Endothelial cell of umbilical vein (primary cell): ENCODE measurements at regions not wholly inside any gene's neighbourhood (a gene's known extent, or its start where the extent isn't known, plus 50 kb on each side); places are given as distances from the start of the nearest gene placed in this dataset.

Source experiments
- BruUV-seq: library from RNA; stranded (reverse); fragments of 400-500 nt; replicated peaks from 2 replicates; lab custom pipeline; 2021; lab: Mats Ljungman, UMichigan
- CTCF ChIA-PET: fragments of 300-600, 350-600 bp; sonication (Branson Sonifier 250); formaldehyde crosslinking; loops from one replicate; lab custom pipeline; 2021; ENCODE audit warnings: antibody characterized with exemption, inconsistent platforms; lab: Charles Lee
- POLR2A ChIA-PET: fragments of 300-600, 350-600 bp; sonication (Branson Sonifier 250); formaldehyde crosslinking; loops from one replicate; lab custom pipeline; 2021; ENCODE audit warnings: antibody characterized with exemption, inconsistent platforms; lab: Charles Lee
- DNase-seq: peaks from one replicate; pipeline ENCODE4 v3.0.0-alpha.2; 2011; ENCODE audit warnings: low read depth, low spot score
- FAIRE-seq: peaks from 2 replicates; lab custom pipeline; 2011; peaks lifted over from hg19 to GRCh38; lab: Jason Lieb, UNC
- H2AFZ ChIP-seq: 2 replicates; pipeline ENCODE4 v1.6.0; 2012; ENCODE audit warnings: low read depth, low read length, control low read depth, inconsistent platforms
- H3K27ac ChIP-seq: 2 replicates; pipeline ENCODE4 v1.5.1; 2011; ENCODE audit warnings: low read depth, mild to moderate bottlenecking, control low read depth, low read length, moderate library complexity; ENCODE audit not compliant: insufficient read depth
- H3K27me3 ChIP-seq, 2 experiments: 2 replicates each; pipeline versions ENCODE4 v1.6.0 to v1.6.1; 2011; ENCODE audit warnings: low read length in 2 of 2, mixed read lengths in 1 of 2; ENCODE audit not compliant: control insufficient read depth in 2 of 2, insufficient read depth in 2 of 2
- H3K36me3 ChIP-seq, 2 experiments: 2 replicates in 1 of 2; 3 replicates in 1 of 2; pipeline ENCODE4 v1.5.1; 2011; ENCODE audit warnings: low read length in 2 of 2, mild to moderate bottlenecking in 1 of 2, moderate library complexity in 1 of 2; ENCODE audit not compliant: control insufficient read depth in 2 of 2, insufficient read depth in 2 of 2; ENCODE audit errors: extremely low read depth in 1 of 2
- H3K4me1 ChIP-seq: 3 replicates; pipeline ENCODE4 v1.5.1; 2011; ENCODE audit warnings: mild to moderate bottlenecking, low read length; ENCODE audit not compliant: control insufficient read depth, insufficient read depth; ENCODE audit errors: extremely low read depth
- H3K4me2 ChIP-seq: 2 replicates; pipeline ENCODE4 v1.6.1; 2011; ENCODE audit warnings: low read length, control low read depth, mixed read lengths; ENCODE audit not compliant: insufficient read depth
- H3K4me3 ChIP-seq, 3 experiments: fragments of 200-600 bp in 1 of 3; sonication (generic), shearing (Covaris generic) in 1 of 3; replicated peaks in 1 of 3; 2 replicates each; pipeline ENCODE4 v1.5.1; 2011 to 2016; ENCODE audit warnings: control low read depth in 3 of 3, low read length in 3 of 3, mild to moderate bottlenecking in 2 of 3, inconsistent platforms in 1 of 3, low read depth in 1 of 3, moderate library complexity in 1 of 3; ENCODE audit not compliant: insufficient read depth in 1 of 3
- H3K79me2 ChIP-seq: 2 replicates; pipeline ENCODE4 v1.6.0; 2012; ENCODE audit warnings: low read length, inconsistent platforms; ENCODE audit not compliant: control insufficient read depth, insufficient read depth
- H3K9ac ChIP-seq: replicated peaks from 2 replicates; pipeline ENCODE3; 2011; ENCODE audit warnings: low read length, control low read depth; ENCODE audit not compliant: insufficient read depth; ENCODE audit errors: extremely low read depth
- H3K9me1 ChIP-seq: replicated peaks from 3 replicates; pipeline ENCODE4 v1.6.0; 2011; ENCODE audit warnings: mild to moderate bottlenecking, low read length; ENCODE audit not compliant: control insufficient read depth, insufficient read depth; ENCODE audit errors: extremely low read depth
- H3K9me3 ChIP-seq: replicated peaks from 2 replicates; pipeline ENCODE4 v1.5.1; 2012; ENCODE audit warnings: low read length, inconsistent platforms; ENCODE audit not compliant: control insufficient read depth, insufficient read depth
- H4K20me1 ChIP-seq: replicated peaks from 2 replicates; pipeline ENCODE3; 2011; ENCODE audit warnings: mild to moderate bottlenecking, low read length; ENCODE audit not compliant: control insufficient read depth, insufficient read depth; ENCODE audit errors: extremely low read depth
- CTCF ChIP-seq, 2 donors: IDR thresholded peaks; 1 replicate in 1 of 2; 2 replicates in 1 of 2; pipeline ENCODE4 v1.5.1; 2011; ENCODE audit warnings: low read length in 2 of 2, mild to moderate bottlenecking in 2 of 2, moderate library complexity in 2 of 2, control low read depth in 1 of 2, inconsistent platforms in 1 of 2, low read depth in 1 of 2; ENCODE audit not compliant: insufficient read depth in 1 of 2; ENCODE audit errors: extremely low read depth in 1 of 2
- EZH2 ChIP-seq: IDR thresholded peaks from 2 replicates; pipeline ENCODE4 v1.6.1; 2012; ENCODE audit warnings: borderline replicate concordance, low read depth, mild to moderate bottlenecking, moderate library complexity, low read length, inconsistent platforms; ENCODE audit not compliant: severe bottlenecking
- FOS ChIP-seq: IDR thresholded peaks from 2 replicates; pipeline ENCODE4 v1.6.1; 2011; ENCODE audit warnings: mild to moderate bottlenecking, low read length, moderate library complexity, borderline replicate concordance; ENCODE audit not compliant: insufficient read depth
- GATA2 ChIP-seq: IDR thresholded peaks from 2 replicates; pipeline ENCODE4 v1.7.0; 2011; ENCODE audit warnings: low read depth, mild to moderate bottlenecking, moderate library complexity, mixed read lengths, low read length; ENCODE audit not compliant: insufficient read length, insufficient read depth
- JUN ChIP-seq: IDR thresholded peaks from 2 replicates; pipeline ENCODE4 v1.6.1; 2011; ENCODE audit warnings: borderline replicate concordance, low read depth; ENCODE audit not compliant: insufficient read length, insufficient read depth
- MAX ChIP-seq: IDR thresholded peaks from 2 replicates; pipeline ENCODE4 v1.6.1; 2011; ENCODE audit not compliant: insufficient read depth, insufficient read length
- MYC ChIP-seq: IDR thresholded peaks from one replicate; pipeline ENCODE4 v1.6.1; 2011; ENCODE audit warnings: mild to moderate bottlenecking, low read depth, low read length
- POLR2A ChIP-seq: IDR thresholded peaks from 2 replicates; pipeline ENCODE4 v1.6.1; 2012; ENCODE audit warnings: low read depth, mild to moderate bottlenecking, control low read depth, low read length
- POLR2AphosphoS5 ChIP-seq: IDR thresholded peaks from 2 replicates; pipeline ENCODE4 v1.6.1; 2012; ENCODE audit warnings: low read depth, mild to moderate bottlenecking, control low read depth, low read length, moderate library complexity; ENCODE audit not compliant: insufficient read depth
- dilution Hi-C: fragments of 300-500 bp; cut with MboI; formaldehyde crosslinking; loops from one replicate; pipeline ENCODE4 v1.15.0; 2019; ENCODE audit warnings: low sequenced_read_pairs; ENCODE audit not compliant: extremely low pct_ligation_motif_present
- intact Hi-C: fragments of 100-400 bp; cut with micrococcal nuclease; formaldehyde crosslinking; loops from one replicate; pipeline ENCODE4 v1.10.0; 2022

GRCh38 chr9:36485647-36486328, 85.7 kb upstream of the RNF38 start:
- H3K9me3 ChIP-seq, result no peaks in the 10 kb centered on the region
- DNase-seq (peak; percentile 36), FAIRE-seq (no peak)
- peak overlapping the region; percentile 84 for H2AFZ ChIP-seq
- peak overlapping the region; percentile 86 for H3K9ac ChIP-seq
- no peaks in the 10 kb centered on the region for H3K9me1 ChIP-seq
- H3K27ac ChIP-seq, result peak overlapping the region; percentile 69
- peak overlapping the region; percentile 89 to 98 (median 92) for H3K4me3 ChIP-seq
- ChIA-PET CTCF (interaction anchor here (1.0 to 5.4 kb wide), 7 partner anchors 14 to 78 kb away, joined by 3 to 29 read pairs (median 6); no protein-coding TSS in a partner anchor), POLR2A (no interaction called here)
- no peaks in the 10 kb centered on the region for H3K27me3 ChIP-seq
- peaks cover 53% of the 10 kb centered on the region for H3K79me2 ChIP-seq
- dilution Hi-C loops (no loop called here), intact Hi-C loops (loop anchor here (2.0 kb wide), 2 partner anchors 35 to 79 kb away; no protein-coding TSS in a partner anchor)
- BruUV-seq, result TSS peak; percentile 13
- TF ChIP-seq GATA2 (no peak), MAX (no peak), MYC (no peak), EZH2 (no peak), JUN (no peak), CTCF (IDR thresholded peaks at IDR 0.05; ENCODE audit: extremely low read depth in 1 of 2, insufficient read depth in 1 of 2, low read depth in 1 of 2, low read length in 2 of 2) (no peak), FOS (no peak), POLR2AphosphoS5 (no peak), POLR2A (no peak)
- H3K4me1 ChIP-seq, result peaks cover 23% of the 10 kb centered on the region
- no peaks in the 10 kb centered on the region for H3K36me3 ChIP-seq
- H3K4me2 ChIP-seq, result peak overlapping the region; percentile 98
- H4K20me1 ChIP-seq, result peaks cover 2% of the 10 kb centered on the region
